GM18502 (cell line): ENCODE measurements at regions not wholly inside any gene's neighbourhood (a gene's known extent, or its start where the extent isn't known, plus 50 kb on each side); places are given as distances from the start of the nearest gene placed in this dataset.

ENCODE experiments used
- ATAC-seq: cut with Tn5 transposase; IDR thresholded peaks from one replicate; pipeline ENCODE4 v1.9.1; 2021; ENCODE audit warnings: mild to moderate bottlenecking; ENCODE audit not compliant: unreplicated experiment, poor library complexity

DNA sequence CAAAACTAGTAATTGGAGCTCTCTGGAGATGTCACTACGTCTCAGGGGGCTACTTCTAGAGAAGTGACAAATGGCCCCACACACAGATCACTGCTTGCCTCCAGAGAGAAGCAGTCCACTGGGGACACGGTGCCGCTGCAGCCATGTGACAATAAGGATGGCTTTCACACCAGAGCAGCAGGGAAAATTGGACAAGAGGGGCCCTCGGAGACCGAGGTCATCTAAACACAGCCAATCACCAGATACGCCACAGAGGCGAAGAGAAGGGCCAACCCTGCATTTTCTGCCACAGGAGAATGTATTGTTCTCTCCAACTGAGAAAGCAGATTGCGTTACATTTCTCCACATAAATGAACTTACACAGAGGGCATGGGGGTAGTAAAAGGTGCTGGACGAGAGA, 51.2 kb upstream of the TIAM1 start:
- ATAC-seq, result no peak

DNA sequence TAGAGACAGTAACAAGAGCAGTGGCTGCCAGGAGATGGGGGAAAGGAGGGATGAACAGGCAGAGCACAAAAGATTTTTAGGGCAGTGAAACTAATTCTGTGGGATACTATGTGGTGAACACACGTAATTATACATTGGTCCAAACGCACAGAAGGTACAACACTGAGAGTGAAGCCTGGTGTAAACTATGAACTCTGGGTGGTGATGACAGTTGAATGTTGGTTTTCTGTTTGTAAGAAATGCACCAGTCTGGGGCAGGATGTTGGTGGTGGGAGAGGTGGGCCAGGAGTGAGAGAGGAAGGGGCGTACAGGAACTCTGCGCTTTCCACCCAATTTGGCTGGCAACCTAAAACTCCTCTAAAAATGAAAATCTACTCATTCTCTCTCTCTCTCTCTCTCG, 50.2 kb upstream of the TIAM1 start:
- ATAC-seq, result no peak
